ENCODE measurements at regions not wholly inside any gene's neighbourhood (a gene's known extent, or its start where the extent isn't known, plus 50 kb on each side); places are given as distances from the start of the nearest gene placed in this dataset.

DNA sequence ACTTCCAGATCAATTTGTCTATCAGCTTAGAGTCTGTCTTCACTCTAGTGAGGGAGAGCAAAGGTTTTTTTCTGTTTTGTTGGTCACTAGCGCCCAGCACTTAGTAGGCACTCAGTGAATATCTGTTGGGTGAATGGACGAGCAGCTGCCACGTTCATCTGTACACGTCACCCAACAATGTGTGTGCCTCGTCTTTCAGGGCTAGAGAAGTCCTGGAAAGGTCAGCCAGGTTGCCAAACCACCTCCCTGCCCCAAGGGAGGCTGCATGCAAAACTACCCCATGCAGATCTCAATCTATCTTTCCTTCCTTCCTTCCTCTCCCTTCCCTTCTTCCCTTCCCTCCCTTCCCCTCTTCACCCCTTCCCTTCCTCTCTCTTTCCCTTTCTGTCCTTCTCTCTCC is 340.9 kb downstream of the SOX9 start:
- no peaks in the 10 kb centered on the region for H3K9me2 ChIP-seq (replicated peaks; ENCODE audit: insufficient read depth)
- 87% methylated on average over 5 of the region's 5 CpGs for WGBS (ENCODE audit: low lambda C conversion rate, missing lambda C conversion rate)
- no peak overlapping the region for H2AFZ ChIP-seq
- DNase-seq (ENCODE audit: low spot score) = no peak
- peaks cover 29% of the 10 kb centered on the region for H3K4me1 ChIP-seq (ENCODE audit: insufficient read depth)
- H3K4me2 ChIP-seq = no peak overlapping the region
- TF ChIP-seq EZH2 (IDR thresholded peaks at IDR 0.05; ENCODE audit: borderline replicate concordance) (no peak), EZH2phosphoT487 (IDR thresholded peaks at IDR 0.05; ENCODE audit: low read depth, severe bottlenecking, unreplicated experiment) (no peak)
- TF ChIP-seq, protein P1, sequence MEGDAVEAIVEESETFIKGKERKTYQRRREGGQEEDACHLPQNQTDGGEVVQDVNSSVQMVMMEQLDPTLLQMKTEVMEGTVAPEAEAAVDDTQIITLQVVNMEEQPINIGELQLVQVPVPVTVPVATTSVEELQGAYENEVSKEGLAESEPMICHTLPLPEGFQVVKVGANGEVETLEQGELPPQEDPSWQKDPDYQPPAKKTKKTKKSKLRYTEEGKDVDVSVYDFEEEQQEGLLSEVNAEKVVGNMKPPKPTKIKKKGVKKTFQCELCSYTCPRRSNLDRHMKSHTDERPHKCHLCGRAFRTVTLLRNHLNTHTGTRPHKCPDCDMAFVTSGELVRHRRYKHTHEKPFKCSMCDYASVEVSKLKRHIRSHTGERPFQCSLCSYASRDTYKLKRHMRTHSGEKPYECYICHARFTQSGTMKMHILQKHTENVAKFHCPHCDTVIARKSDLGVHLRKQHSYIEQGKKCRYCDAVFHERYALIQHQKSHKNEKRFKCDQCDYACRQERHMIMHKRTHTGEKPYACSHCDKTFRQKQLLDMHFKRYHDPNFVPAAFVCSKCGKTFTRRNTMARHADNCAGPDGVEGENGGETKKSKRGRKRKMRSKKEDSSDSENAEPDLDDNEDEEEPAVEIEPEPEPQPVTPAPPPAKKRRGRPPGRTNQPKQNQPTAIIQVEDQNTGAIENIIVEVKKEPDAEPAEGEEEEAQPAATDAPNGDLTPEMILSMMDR (IDR thresholded peaks at IDR 0.05; ENCODE audit: poor library complexity) = no peak
- H3K27ac ChIP-seq = no peak overlapping the region
- no peaks in the 10 kb centered on the region for H3K36me3 ChIP-seq (replicated peaks; ENCODE audit: insufficient read depth, low read depth)
- H4K20me1 ChIP-seq (ENCODE audit: insufficient read depth, poor library complexity, severe bottlenecking) = no peaks in the 10 kb centered on the region
- H3K79me2 ChIP-seq = peaks cover 71% of the 10 kb centered on the region
- H3K9me3 ChIP-seq (ENCODE audit: low read depth) = no peaks in the 10 kb centered on the region
- H3K27me3 ChIP-seq = no peaks in the 10 kb centered on the region
- H3K4me3 ChIP-seq = no peak overlapping the region

DNA sequence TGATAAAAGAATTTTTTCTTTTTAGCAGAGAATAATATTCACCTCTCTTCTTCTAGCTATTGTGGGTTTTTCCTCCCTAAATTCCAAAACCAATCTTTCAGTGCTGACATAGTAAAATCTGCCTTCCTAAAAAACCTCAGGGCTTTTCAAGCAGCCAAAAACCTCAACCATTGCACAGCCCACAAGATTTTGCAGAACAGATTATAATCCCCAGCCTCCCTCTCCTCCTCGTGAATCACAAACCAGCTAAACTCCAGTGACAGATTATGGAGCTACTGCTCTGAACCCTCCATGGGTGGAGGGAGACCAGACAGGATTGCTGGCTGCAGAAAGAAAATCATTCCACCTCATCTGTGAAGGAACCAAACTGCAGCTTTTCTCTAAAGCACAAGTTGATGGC is 341.6 kb downstream of the SOX9 start:
- Histone ChIP-seq H3K4me2 (no peak overlapping the region), H3K4me1 (ENCODE audit: insufficient read depth) (peaks cover 33% of the 10 kb centered on the region), H3K36me3 (replicated peaks; ENCODE audit: insufficient read depth, low read depth) (no peaks in the 10 kb centered on the region), H4K20me1 (ENCODE audit: insufficient read depth, poor library complexity, severe bottlenecking) (no peaks in the 10 kb centered on the region), H3K9me2 (replicated peaks; ENCODE audit: insufficient read depth) (no peaks in the 10 kb centered on the region), H3K27me3 (no peaks in the 10 kb centered on the region), H2AFZ (no peak overlapping the region), H3K79me2 (peaks cover 71% of the 10 kb centered on the region), H3K4me3 (no peak overlapping the region), H3K9me3 (ENCODE audit: low read depth) (no peaks in the 10 kb centered on the region), H3K27ac (no peak overlapping the region)
- WGBS (ENCODE audit: low lambda C conversion rate, missing lambda C conversion rate) = 57% methylated on average over 1 of the region's 1 CpG
- TF ChIP-seq, protein P1 (IDR thresholded peaks at IDR 0.05; ENCODE audit: poor library complexity) = no peak
- TF ChIP-seq EZH2phosphoT487 (IDR thresholded peaks at IDR 0.05; ENCODE audit: low read depth, severe bottlenecking, unreplicated experiment) = no peak
- no peak for TF ChIP-seq EZH2 (IDR thresholded peaks at IDR 0.05; ENCODE audit: borderline replicate concordance)
- DNase-seq (ENCODE audit: low spot score) = no peak

DNA sequence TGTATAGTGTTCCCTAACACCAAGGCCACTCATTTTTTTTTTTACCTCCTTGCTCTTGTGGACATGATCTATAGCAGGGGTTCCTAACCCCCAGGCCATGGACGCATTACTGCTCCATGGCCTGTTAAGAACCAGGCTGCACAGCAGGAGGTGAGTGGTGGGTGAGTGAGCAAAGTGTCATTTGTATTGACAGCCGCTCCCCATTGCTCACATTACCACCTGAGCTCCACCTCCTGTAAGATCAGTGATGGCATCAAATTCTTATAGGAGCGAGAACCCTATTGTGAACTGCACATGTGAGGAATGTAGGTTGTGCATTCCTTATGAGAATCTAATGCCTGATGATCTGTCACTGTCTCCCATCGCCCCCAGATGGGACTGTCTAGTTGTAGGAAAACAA is 342.0 kb downstream of the SOX9 start:
- TF ChIP-seq, protein P1 (IDR thresholded peaks at IDR 0.05; ENCODE audit: poor library complexity) = no peak
- TF ChIP-seq EZH2phosphoT487 (IDR thresholded peaks at IDR 0.05; ENCODE audit: low read depth, severe bottlenecking, unreplicated experiment) (no peak), EZH2 (IDR thresholded peaks at IDR 0.05; ENCODE audit: borderline replicate concordance) (no peak)
- no peaks in the 10 kb centered on the region for H3K9me2 ChIP-seq (replicated peaks; ENCODE audit: insufficient read depth)
- H3K27me3 ChIP-seq = no peaks in the 10 kb centered on the region
- no peak overlapping the region for H3K27ac ChIP-seq
- no peak overlapping the region for H2AFZ ChIP-seq
- H3K9me3 ChIP-seq (ENCODE audit: low read depth) = no peaks in the 10 kb centered on the region
- H3K4me3 ChIP-seq = no peak overlapping the region
- peaks cover 37% of the 10 kb centered on the region for H3K4me1 ChIP-seq (ENCODE audit: insufficient read depth)
- no peak for DNase-seq (ENCODE audit: low spot score)
- no peak overlapping the region for H3K4me2 ChIP-seq
- no peaks in the 10 kb centered on the region for H4K20me1 ChIP-seq (ENCODE audit: insufficient read depth, poor library complexity, severe bottlenecking)
- H3K79me2 ChIP-seq = peaks cover 70% of the 10 kb centered on the region
- H3K36me3 ChIP-seq (replicated peaks; ENCODE audit: insufficient read depth, low read depth) = no peaks in the 10 kb centered on the region
- 73% methylated on average over 4 of the region's 4 CpGs for WGBS (ENCODE audit: low lambda C conversion rate, missing lambda C conversion rate)
